ENCODE measurements at regions not wholly inside any gene's neighbourhood (a gene's known extent, or its start where the extent isn't known, plus 50 kb on each side); places are given as distances from the start of the nearest gene placed in this dataset.

- H3K9me3 ChIP-seq (ENCODE audit: control insufficient read depth, low read length): no peaks in the 10 kb centered on the region
- no peaks in the 10 kb centered on the region for H3K36me3 ChIP-seq (ENCODE audit: control insufficient read depth, insufficient read depth, low read length)
- H3K4me1 ChIP-seq (ENCODE audit: control insufficient read depth, insufficient read depth, low read length, poor library complexity, severe bottlenecking): peaks cover 11% of the 10 kb centered on the region
- H3K27ac ChIP-seq (ENCODE audit: insufficient read depth, low read length, poor library complexity, severe bottlenecking): no peak overlapping the region
- no peak for DNase-seq
- H3K27me3 ChIP-seq (replicated peaks; ENCODE audit: control insufficient read depth, insufficient read depth, low read length, poor library complexity, severe bottlenecking): no peaks in the 10 kb centered on the region
- no peak overlapping the region for H3K4me3 ChIP-seq (ENCODE audit: insufficient read depth, low read depth, low read length, poor library complexity, severe bottlenecking)
These were observed 212.7 kb upstream of the SAMSN1 start for GRCh38 chr21:14758849-14759248.

GRCh38 chr21:14757533-14758327 lies 211.6 kb upstream of the SAMSN1 start:
- Histone ChIP-seq H3K4me1 (ENCODE audit: control insufficient read depth, insufficient read depth, low read length, poor library complexity, severe bottlenecking) (peaks cover 4% of the 10 kb centered on the region), H3K9me3 (ENCODE audit: control insufficient read depth, low read length) (no peaks in the 10 kb centered on the region), H3K36me3 (ENCODE audit: control insufficient read depth, insufficient read depth, low read length) (no peaks in the 10 kb centered on the region), H3K27me3 (replicated peaks; ENCODE audit: control insufficient read depth, insufficient read depth, low read length, poor library complexity, severe bottlenecking) (no peaks in the 10 kb centered on the region), H3K4me3 (ENCODE audit: insufficient read depth, low read depth, low read length, poor library complexity, severe bottlenecking) (no peak overlapping the region), H3K27ac (ENCODE audit: insufficient read depth, low read length, poor library complexity, severe bottlenecking) (no peak overlapping the region)
- DNase-seq: no peak

DNA sequence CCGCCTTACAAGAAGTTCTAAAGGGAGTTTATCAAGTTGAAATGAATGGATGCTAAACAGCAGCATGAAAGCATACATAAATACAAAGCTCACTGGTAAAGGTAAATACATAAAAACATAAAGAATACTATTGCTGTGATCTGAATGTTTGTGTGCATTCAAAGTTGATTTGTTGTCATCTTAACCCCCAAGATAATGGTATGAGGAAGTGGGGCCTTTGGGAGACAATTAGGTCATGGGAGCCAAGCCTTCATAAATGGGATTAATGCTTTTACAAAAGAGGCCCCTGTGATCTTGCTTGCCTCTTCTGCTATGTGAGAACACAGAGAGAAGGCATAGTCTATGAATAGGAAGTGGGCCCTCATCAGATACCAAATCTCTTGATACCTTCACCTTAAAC lies 209.0 kb upstream of the SAMSN1 start:
- H3K4me1 ChIP-seq (ENCODE audit: control insufficient read depth, insufficient read depth, low read length, poor library complexity, severe bottlenecking): no peaks in the 10 kb centered on the region
- H3K4me3 ChIP-seq (ENCODE audit: insufficient read depth, low read depth, low read length, poor library complexity, severe bottlenecking): no peak overlapping the region
- no peaks in the 10 kb centered on the region for H3K27me3 ChIP-seq (replicated peaks; ENCODE audit: control insufficient read depth, insufficient read depth, low read length, poor library complexity, severe bottlenecking)
- no peaks in the 10 kb centered on the region for H3K36me3 ChIP-seq (ENCODE audit: control insufficient read depth, insufficient read depth, low read length)
- no peak overlapping the region for H3K27ac ChIP-seq (ENCODE audit: insufficient read depth, low read length, poor library complexity, severe bottlenecking)
- DNase-seq: no peak
- H3K9me3 ChIP-seq (ENCODE audit: control insufficient read depth, low read length): no peaks in the 10 kb centered on the region

- DNase-seq: no peak
- Histone ChIP-seq H3K27ac (ENCODE audit: insufficient read depth, low read length, poor library complexity, severe bottlenecking) (no peak overlapping the region), H3K9me3 (ENCODE audit: control insufficient read depth, low read length) (no peaks in the 10 kb centered on the region), H3K4me3 (ENCODE audit: insufficient read depth, low read depth, low read length, poor library complexity, severe bottlenecking) (no peak overlapping the region), H3K4me1 (ENCODE audit: control insufficient read depth, insufficient read depth, low read length, poor library complexity, severe bottlenecking) (no peaks in the 10 kb centered on the region), H3K27me3 (replicated peaks; ENCODE audit: control insufficient read depth, insufficient read depth, low read length, poor library complexity, severe bottlenecking) (no peaks in the 10 kb centered on the region), H3K36me3 (ENCODE audit: control insufficient read depth, insufficient read depth, low read length) (no peaks in the 10 kb centered on the region)
These were observed 208.6 kb upstream of the SAMSN1 start for GRCh38 chr21:14754682-14755081.

DNA sequence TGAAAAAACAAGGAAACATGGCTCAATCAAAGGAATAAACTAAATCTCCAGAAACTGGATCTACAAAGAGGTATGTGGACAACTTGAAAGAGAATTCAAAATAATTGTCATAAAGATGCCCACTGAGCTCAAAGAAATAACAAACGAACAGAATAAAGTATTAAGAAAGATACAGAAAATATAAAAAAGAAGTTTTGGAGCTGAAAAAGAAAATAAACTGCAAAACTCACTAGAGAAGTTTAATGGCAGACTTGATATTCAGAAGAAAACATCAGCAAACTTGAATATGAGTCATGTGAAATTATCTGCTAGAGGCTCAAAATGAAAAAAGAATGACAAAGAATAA lies 208.1 kb upstream of the SAMSN1 start:
- DNase-seq: no peak
- Histone ChIP-seq H3K4me3 (ENCODE audit: insufficient read depth, low read depth, low read length, poor library complexity, severe bottlenecking) (no peak overlapping the region), H3K36me3 (ENCODE audit: control insufficient read depth, insufficient read depth, low read length) (no peaks in the 10 kb centered on the region), H3K27me3 (replicated peaks; ENCODE audit: control insufficient read depth, insufficient read depth, low read length, poor library complexity, severe bottlenecking) (no peaks in the 10 kb centered on the region), H3K4me1 (ENCODE audit: control insufficient read depth, insufficient read depth, low read length, poor library complexity, severe bottlenecking) (no peaks in the 10 kb centered on the region), H3K27ac (ENCODE audit: insufficient read depth, low read length, poor library complexity, severe bottlenecking) (no peak overlapping the region), H3K9me3 (ENCODE audit: control insufficient read depth, low read length) (no peaks in the 10 kb centered on the region)

DNA sequence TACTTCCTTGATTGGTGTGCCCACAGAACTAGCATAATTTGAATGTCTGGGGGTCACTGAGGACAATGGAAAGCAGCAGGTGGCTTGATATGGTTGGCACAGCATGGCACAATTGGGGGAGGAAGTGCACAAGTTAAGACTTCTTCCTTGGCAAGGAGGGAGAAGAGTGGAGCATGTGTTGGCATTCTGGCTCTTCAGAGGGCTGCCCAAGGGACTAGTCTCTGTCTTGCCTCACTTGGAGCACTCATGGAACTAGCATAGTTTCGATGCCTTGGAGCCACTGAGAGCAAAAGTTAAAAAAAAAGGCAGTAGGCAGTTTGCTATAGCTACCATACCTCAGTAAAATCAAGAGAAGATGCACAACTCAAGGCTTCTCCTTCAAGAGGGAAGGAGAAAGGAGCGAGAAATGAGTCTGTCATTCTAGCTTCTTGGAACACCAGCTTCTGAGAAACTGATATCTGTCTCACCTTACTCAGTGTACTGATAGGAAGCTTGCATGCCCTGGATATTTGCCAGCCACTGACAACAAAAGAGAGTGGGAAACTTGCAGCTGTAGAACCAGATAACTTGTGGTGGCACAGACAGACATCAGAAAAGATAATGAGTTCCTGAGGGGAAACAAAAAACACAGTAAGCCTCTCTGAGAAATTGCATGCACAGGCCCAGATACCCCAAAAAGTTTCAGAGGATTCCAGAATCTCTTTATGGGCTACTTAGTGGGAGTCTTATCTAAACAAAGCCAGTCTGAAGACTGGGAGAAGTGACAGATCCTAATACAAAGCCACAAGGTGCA lies 207.5 kb upstream of the SAMSN1 start:
- Histone ChIP-seq H3K4me3 (ENCODE audit: insufficient read depth, low read depth, low read length, poor library complexity, severe bottlenecking) (no peak overlapping the region), H3K4me1 (ENCODE audit: control insufficient read depth, insufficient read depth, low read length, poor library complexity, severe bottlenecking) (no peaks in the 10 kb centered on the region), H3K36me3 (ENCODE audit: control insufficient read depth, insufficient read depth, low read length) (no peaks in the 10 kb centered on the region), H3K27me3 (replicated peaks; ENCODE audit: control insufficient read depth, insufficient read depth, low read length, poor library complexity, severe bottlenecking) (no peaks in the 10 kb centered on the region), H3K27ac (ENCODE audit: insufficient read depth, low read length, poor library complexity, severe bottlenecking) (no peak overlapping the region), H3K9me3 (ENCODE audit: control insufficient read depth, low read length) (no peaks in the 10 kb centered on the region)
- no peak for DNase-seq

DNA sequence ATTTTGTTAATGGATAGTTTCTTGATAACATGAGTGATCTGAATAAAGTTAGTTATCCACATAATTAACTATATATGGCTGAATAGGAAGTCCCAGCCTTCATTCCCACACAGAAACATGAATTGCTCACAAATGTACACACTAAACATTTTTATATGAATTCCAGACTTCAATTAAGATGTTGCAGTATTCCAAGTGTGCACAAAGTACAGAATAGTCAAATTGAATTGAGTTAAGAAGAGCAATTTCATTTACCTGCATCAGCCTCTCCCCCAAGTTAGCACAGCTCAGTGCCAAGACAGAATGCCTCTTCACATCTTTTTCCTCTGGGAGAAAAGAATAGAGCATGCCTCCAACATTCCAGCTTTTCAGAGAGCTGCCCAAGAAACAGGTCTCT lies 207.0 kb upstream of the SAMSN1 start:
- no peak for DNase-seq
- Histone ChIP-seq H3K27me3 (replicated peaks; ENCODE audit: control insufficient read depth, insufficient read depth, low read length, poor library complexity, severe bottlenecking) (no peaks in the 10 kb centered on the region), H3K4me1 (ENCODE audit: control insufficient read depth, insufficient read depth, low read length, poor library complexity, severe bottlenecking) (no peaks in the 10 kb centered on the region), H3K27ac (ENCODE audit: insufficient read depth, low read length, poor library complexity, severe bottlenecking) (no peak overlapping the region), H3K9me3 (ENCODE audit: control insufficient read depth, low read length) (no peaks in the 10 kb centered on the region), H3K36me3 (ENCODE audit: control insufficient read depth, insufficient read depth, low read length) (no peaks in the 10 kb centered on the region), H3K4me3 (ENCODE audit: insufficient read depth, low read depth, low read length, poor library complexity, severe bottlenecking) (no peak overlapping the region)

DNA sequence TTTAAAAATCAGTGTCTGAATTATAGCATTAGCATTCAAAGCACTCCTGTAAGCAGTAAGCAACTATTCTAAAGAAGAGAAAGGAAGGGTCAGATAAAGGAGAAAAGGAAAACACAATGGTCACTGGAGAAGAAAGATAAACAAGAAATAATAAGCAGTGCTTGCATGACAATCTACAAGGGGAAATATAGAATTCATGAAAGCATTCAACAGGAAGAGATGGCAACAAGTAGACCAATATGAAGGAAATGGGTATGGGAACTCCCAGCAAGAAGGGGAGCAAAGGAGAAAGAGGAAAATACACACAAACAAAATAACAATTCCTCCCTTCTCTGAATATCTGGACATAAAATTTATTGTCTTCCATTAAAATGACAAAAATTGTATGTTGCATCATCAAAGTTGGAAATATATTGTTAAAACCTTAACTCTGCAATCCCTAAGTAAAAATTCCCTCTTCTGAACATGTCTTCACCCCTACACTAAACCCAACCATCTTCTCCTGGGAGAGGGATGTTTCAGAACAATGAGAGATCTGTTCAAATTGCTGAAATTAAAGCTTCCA lies 206.3 kb upstream of the SAMSN1 start:
- Histone ChIP-seq H3K27me3 (replicated peaks; ENCODE audit: control insufficient read depth, insufficient read depth, low read length, poor library complexity, severe bottlenecking) (no peaks in the 10 kb centered on the region), H3K4me1 (ENCODE audit: control insufficient read depth, insufficient read depth, low read length, poor library complexity, severe bottlenecking) (no peaks in the 10 kb centered on the region), H3K9me3 (ENCODE audit: control insufficient read depth, low read length) (no peaks in the 10 kb centered on the region), H3K4me3 (ENCODE audit: insufficient read depth, low read depth, low read length, poor library complexity, severe bottlenecking) (no peak overlapping the region), H3K36me3 (ENCODE audit: control insufficient read depth, insufficient read depth, low read length) (no peaks in the 10 kb centered on the region), H3K27ac (ENCODE audit: insufficient read depth, low read length, poor library complexity, severe bottlenecking) (no peak overlapping the region)
- DNase-seq: no peak

GRCh38 chr21:14751602-14752344 lies 205.7 kb upstream of the SAMSN1 start:
- no peaks in the 10 kb centered on the region for H3K27me3 ChIP-seq (replicated peaks; ENCODE audit: control insufficient read depth, insufficient read depth, low read length, poor library complexity, severe bottlenecking)
- no peaks in the 10 kb centered on the region for H3K9me3 ChIP-seq (ENCODE audit: control insufficient read depth, low read length)
- no peaks in the 10 kb centered on the region for H3K36me3 ChIP-seq (ENCODE audit: control insufficient read depth, insufficient read depth, low read length)
- no peak overlapping the region for H3K27ac ChIP-seq (ENCODE audit: insufficient read depth, low read length, poor library complexity, severe bottlenecking)
- no peak overlapping the region for H3K4me3 ChIP-seq (ENCODE audit: insufficient read depth, low read depth, low read length, poor library complexity, severe bottlenecking)
- no peaks in the 10 kb centered on the region for H3K4me1 ChIP-seq (ENCODE audit: control insufficient read depth, insufficient read depth, low read length, poor library complexity, severe bottlenecking)
- DNase-seq: no peak

Measured in effector memory CD4-positive, alpha-beta T cell (primary cell).